ENCODE measurements at regions not wholly inside any gene's neighbourhood (a gene's known extent, or its start where the extent isn't known, plus 50 kb on each side); places are given as distances from the start of the nearest gene placed in this dataset.

DNA sequence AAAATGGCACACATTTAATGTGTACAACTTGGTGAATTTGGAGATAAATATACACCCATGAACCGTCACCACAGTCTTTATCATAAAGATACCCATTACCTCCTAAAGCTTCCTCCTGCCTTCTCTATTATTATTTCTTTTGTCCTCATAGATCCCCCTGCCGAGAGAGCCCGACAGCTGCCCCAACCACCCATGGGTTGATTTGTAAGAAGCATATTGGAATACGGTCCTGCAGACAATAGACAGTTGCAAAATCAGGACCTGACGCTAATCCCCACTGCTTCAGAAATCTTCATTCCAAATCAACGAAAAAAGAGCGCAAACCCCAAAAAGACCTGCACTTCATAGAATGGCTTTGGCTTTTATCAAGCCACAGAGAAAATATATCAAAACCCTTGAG lies 697.5 kb downstream of the SEMA5A start:
- no peak for TF ChIP-seq RBBP5 (conservative IDR thresholded peaks at IDR 0.05)
- no peak for TF ChIP-seq CHD4 (IDR thresholded peaks at IDR 0.05)
- no peak for TF ChIP-seq YBX1 (IDR thresholded peaks at IDR 0.05)
- no peak for TF ChIP-seq SMAD1 (IDR thresholded peaks at IDR 0.05; ENCODE audit: low read depth, partially characterized antibody)
- no peak for TF ChIP-seq SMC3 (IDR thresholded peaks at IDR 0.05; ENCODE audit: borderline replicate concordance, low read length)
- TF ChIP-seq, protein P1, sequence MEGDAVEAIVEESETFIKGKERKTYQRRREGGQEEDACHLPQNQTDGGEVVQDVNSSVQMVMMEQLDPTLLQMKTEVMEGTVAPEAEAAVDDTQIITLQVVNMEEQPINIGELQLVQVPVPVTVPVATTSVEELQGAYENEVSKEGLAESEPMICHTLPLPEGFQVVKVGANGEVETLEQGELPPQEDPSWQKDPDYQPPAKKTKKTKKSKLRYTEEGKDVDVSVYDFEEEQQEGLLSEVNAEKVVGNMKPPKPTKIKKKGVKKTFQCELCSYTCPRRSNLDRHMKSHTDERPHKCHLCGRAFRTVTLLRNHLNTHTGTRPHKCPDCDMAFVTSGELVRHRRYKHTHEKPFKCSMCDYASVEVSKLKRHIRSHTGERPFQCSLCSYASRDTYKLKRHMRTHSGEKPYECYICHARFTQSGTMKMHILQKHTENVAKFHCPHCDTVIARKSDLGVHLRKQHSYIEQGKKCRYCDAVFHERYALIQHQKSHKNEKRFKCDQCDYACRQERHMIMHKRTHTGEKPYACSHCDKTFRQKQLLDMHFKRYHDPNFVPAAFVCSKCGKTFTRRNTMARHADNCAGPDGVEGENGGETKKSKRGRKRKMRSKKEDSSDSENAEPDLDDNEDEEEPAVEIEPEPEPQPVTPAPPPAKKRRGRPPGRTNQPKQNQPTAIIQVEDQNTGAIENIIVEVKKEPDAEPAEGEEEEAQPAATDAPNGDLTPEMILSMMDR (IDR thresholded peaks at IDR 0.05 in 2 of 3, conservative IDR thresholded peaks at IDR 0.05 in 1 of 3; ENCODE audit: control insufficient read depth in 2 of 3, extremely low read depth in 1 of 3, insufficient read depth in 1 of 3, low read depth in 3 of 3, low read length in 3 of 3) = no peak
- no peak for TF ChIP-seq ZNF274 (IDR thresholded peaks at IDR 0.05; ENCODE audit: insufficient read depth, insufficient read length)

All from GM12878 (cell line).